HL-60 (cell line): ENCODE measurements at regions not wholly inside any gene's neighbourhood (a gene's known extent, or its start where the extent isn't known, plus 50 kb on each side); places are given as distances from the start of the nearest gene placed in this dataset.

Source experiments
- DNase-seq, 2 experiments: peaks; one replicate each; pipeline ENCODE4 v3.0.0-alpha.2; 2010 to 2020; ENCODE audit warnings: low read depth in 1 of 2, low spot score in 1 of 2
- H3K27ac ChIP-seq: fragments of 250-450 bp; sonication (Bioruptor Pico); replicated peaks from 2 replicates; pipeline ENCODE4 v1.5.1; 2020; ENCODE audit warnings: mild to moderate bottlenecking, moderate library complexity
- H3K27me3 ChIP-seq: fragments of 250-450 bp; sonication (Bioruptor Pico); 2 replicates; pipeline ENCODE4 v1.5.1; 2021; ENCODE audit warnings: mild to moderate bottlenecking, moderate library complexity; ENCODE audit not compliant: insufficient read depth, poor library complexity, severe bottlenecking
- H3K4me3 ChIP-seq: replicated peaks from 2 replicates; pipeline ENCODE4 v1.5.1; 2011; ENCODE audit warnings: mild to moderate bottlenecking, control low read depth, low read length; ENCODE audit not compliant: insufficient read depth
- CTCF ChIP-seq: IDR thresholded peaks from one replicate; pipeline ENCODE4 v1.5.1; 2011; ENCODE audit warnings: low read length, control low read depth, inconsistent platforms; ENCODE audit not compliant: insufficient read depth
- GABPA ChIP-seq: IDR thresholded peaks from 2 replicates; pipeline ENCODE4 v1.6.1; 2012; ENCODE audit warnings: low read depth
- POLR2AphosphoS5 ChIP-seq: IDR thresholded peaks from 2 replicates; pipeline ENCODE4 v1.6.1; 2012; ENCODE audit warnings: low read depth
- REST ChIP-seq: IDR thresholded peaks from 2 replicates; pipeline ENCODE4 v1.6.1; 2012; ENCODE audit warnings: low read depth; ENCODE audit not compliant: insufficient replicate concordance
- SPI1 ChIP-seq: IDR thresholded peaks from 2 replicates; pipeline ENCODE4 v1.6.1; 2012; ENCODE audit warnings: low read depth, mild to moderate bottlenecking, borderline replicate concordance

- Histone ChIP-seq H3K27ac (no peak overlapping the region), H3K27me3 (no peaks in the 10 kb centered on the region), H3K4me3 (no peak overlapping the region)
- TF ChIP-seq CTCF: no peak
- TF ChIP-seq REST: no peak
- TF ChIP-seq SPI1: no peak
- no peak for TF ChIP-seq POLR2AphosphoS5
- TF ChIP-seq GABPA: no peak
- DNase-seq: no peak
Observed at GRCh38 chr15:58336161-58336560, 95.6 kb upstream of the LIPC start.

- no peak for DNase-seq
- TF ChIP-seq POLR2AphosphoS5: no peak
- TF ChIP-seq GABPA: no peak
- TF ChIP-seq REST: no peak
- TF ChIP-seq CTCF: no peak
- TF ChIP-seq SPI1: no peak
- H3K27ac ChIP-seq: no peak overlapping the region
- H3K4me3 ChIP-seq: no peak overlapping the region
- no peaks in the 10 kb centered on the region for H3K27me3 ChIP-seq
Observed at GRCh38 chr15:58340176-58340575, 91.6 kb upstream of the LIPC start.

GRCh38 chr15:58342508-58342907, 89.3 kb upstream of the LIPC start:
- TF ChIP-seq CTCF (no peak), SPI1 (no peak), GABPA (no peak)
- H3K27ac ChIP-seq: no peak overlapping the region
- no peak overlapping the region for H3K4me3 ChIP-seq
- no peaks in the 10 kb centered on the region for H3K27me3 ChIP-seq
- DNase-seq: no peak

GRCh38 chr15:58344213-58345070, 87.3 kb upstream of the LIPC start:
- Histone ChIP-seq H3K27me3 (no peaks in the 10 kb centered on the region), H3K27ac (no peak overlapping the region), H3K4me3 (no peak overlapping the region)
- DNase-seq: no peak
- TF ChIP-seq GABPA (no peak), CTCF (no peak), POLR2AphosphoS5 (no peak), REST (no peak), SPI1 (no peak)
